Kidney (tissue), 13 donors: ENCODE measurements at regions not wholly inside any gene's neighbourhood (a gene's known extent, or its start where the extent isn't known, plus 50 kb on each side); places are given as distances from the start of the nearest gene placed in this dataset.
A peak's percentile ranks its signal among the peaks of the same experiment; 100 is the strongest.

Experiments
- DNase-seq, 5 donors: peaks; one replicate each; pipeline ENCODE4 v3.0.0-alpha.2; 2013 to 2020
- FAIRE-seq: peaks from 2 replicates; lab custom pipeline; 2012; peaks lifted over from hg19 to GRCh38; lab: Jason Lieb, UNC
- H3K27ac ChIP-seq, 2 donors: one replicate each; pipeline ENCODE4 v1.7.0; 2013; ENCODE audit warnings: low read depth in 2 of 2, low read length in 2 of 2, inconsistent platforms in 1 of 2
- H3K27me3 ChIP-seq: one replicate; pipeline ENCODE4 v1.7.1; 2013; ENCODE audit warnings: low read length, inconsistent platforms; ENCODE audit not compliant: control insufficient read depth, insufficient read depth
- H3K36me3 ChIP-seq, 3 donors: one replicate each; pipeline versions ENCODE4 v1.7.0 to v1.7.1; 2013; ENCODE audit warnings: low read length in 3 of 3, control low read depth in 1 of 3, inconsistent platforms in 1 of 3; ENCODE audit not compliant: insufficient read depth in 3 of 3, control insufficient read depth in 2 of 3
- H3K4me1 ChIP-seq, 3 donors: one replicate each; pipeline versions ENCODE4 v1.7.0 to v1.7.1; 2013; ENCODE audit warnings: low read length in 3 of 3, inconsistent platforms in 1 of 3, low read depth in 1 of 3; ENCODE audit not compliant: control insufficient read depth in 2 of 3, insufficient read depth in 2 of 3
- H3K4me3 ChIP-seq, 3 donors: one replicate each; pipeline versions ENCODE4 v1.7.0 to v1.8.1; 2013; ENCODE audit warnings: low read length in 3 of 3, control low read depth in 1 of 3, inconsistent platforms in 1 of 3
- H3K9ac ChIP-seq, 3 donors: one replicate each; pipeline versions ENCODE4 v1.7.0 to v1.7.1; 2013; ENCODE audit warnings: low read length in 3 of 3, control low read depth in 1 of 3, inconsistent platforms in 1 of 3
- H3K9me3 ChIP-seq, 3 donors: one replicate each; pipeline versions ENCODE4 v1.7.0 to v1.7.1; 2013; ENCODE audit warnings: low read length in 3 of 3, control low read depth in 1 of 3, inconsistent platforms in 1 of 3; ENCODE audit not compliant: control insufficient read depth in 2 of 3, insufficient read depth in 1 of 3
- CTCF ChIP-seq: IDR thresholded peaks from 3 replicates; pipeline ENCODE4 v1.5.1; 2012; ENCODE audit warnings: mild to moderate bottlenecking, moderate library complexity, borderline replicate concordance; ENCODE audit not compliant: insufficient read depth; ENCODE audit errors: extremely low read depth
- intact Hi-C: fragments of 100-400 bp; cut with DNase I; formaldehyde crosslinking; loops from one replicate; pipeline ENCODE4 v1.11.1; 2022
- donor health status: control.
- donor health status: control.
- donor health status: control.
- donor health status: control.
- donor health status: control.
- donor health status: DM: yes; HTN: yes; CAD: no.
- donor health status: Normal renal cell carcinoma (clear cell type).

- peak in 1 of 5 donors; percentile 11 for DNase-seq
- Histone ChIP-seq H3K27ac (no peak overlapping the region), H3K9me3 (no peaks in the 10 kb centered on the region), H3K4me3 (no peak overlapping the region), H3K9ac (no peak overlapping the region), H3K4me1 (no peaks in the 10 kb centered on the region), H3K36me3 (no peaks in the 10 kb centered on the region), H3K27me3 (no peaks in the 10 kb centered on the region)
- intact Hi-C loops, result no loop called here
- TF ChIP-seq CTCF, result no peak
- FAIRE-seq, result no peak
These were observed 191.5 kb downstream of the DLL1 start for GRCh38 chr6:170099387-170099786.

- Histone ChIP-seq H3K9ac (no peak overlapping the region), H3K4me3 (no peak overlapping the region), H3K36me3 (no peaks in the 10 kb centered on the region), H3K27ac (no peak overlapping the region), H3K27me3 (no peaks in the 10 kb centered on the region), H3K4me1 (no peaks in the 10 kb centered on the region), H3K9me3 (no peaks in the 10 kb centered on the region)
- no peak for TF ChIP-seq CTCF
- DNase-seq (peak in 3 of 5 donors; percentile 4 to 61 (median 34)), FAIRE-seq (no peak)
- intact Hi-C loops, result no loop called here
These were observed 192.3 kb downstream of the DLL1 start for GRCh38 chr6:170098428-170099170.

GRCh38 chr6:170097505-170098427 lies 193.1 kb downstream of the DLL1 start:
- no peaks in the 10 kb centered on the region for H3K27me3 ChIP-seq
- intact Hi-C loops, result no loop called here
- TF ChIP-seq CTCF, result no peak
- H3K27ac ChIP-seq, result no peak overlapping the region
- no peak overlapping the region for H3K9ac ChIP-seq
- no peak for FAIRE-seq
- H3K4me3 ChIP-seq, result no peak overlapping the region
- DNase-seq, result peak in 3 of 5 donors; percentile 9 to 61 (median 46)
- H3K9me3 ChIP-seq, result no peaks in the 10 kb centered on the region
- H3K4me1 ChIP-seq, result no peaks in the 10 kb centered on the region
- no peaks in the 10 kb centered on the region for H3K36me3 ChIP-seq
